ENCODE measurements at regions not wholly inside any gene's neighbourhood (a gene's known extent, or its start where the extent isn't known, plus 50 kb on each side); places are given as distances from the start of the nearest gene placed in this dataset.

DNA sequence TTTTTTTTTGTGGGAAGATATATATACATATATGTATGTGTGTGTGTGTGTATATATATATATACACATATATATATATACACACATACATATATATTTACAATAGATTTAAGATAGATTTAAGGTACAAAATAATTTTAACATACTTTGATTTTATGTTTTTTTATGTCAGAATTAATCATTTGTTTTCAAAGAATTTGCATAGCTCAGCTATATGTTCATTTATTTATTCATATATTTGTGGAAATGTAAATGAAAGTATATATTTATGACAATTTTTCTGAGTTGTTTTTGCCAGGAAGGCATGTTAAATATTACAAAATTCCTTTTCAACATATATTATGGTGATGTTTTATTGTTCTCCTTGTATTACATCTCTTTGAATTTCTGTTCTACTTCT lies 887.4 kb upstream of the NOVA1 start:
- Mint-ChIP-seq H3K27ac (no peak overlapping the region), H3K4me1 (ENCODE audit: low read depth) (no peaks in the 10 kb centered on the region), H3K9me3 (peaks cover 35% of the 10 kb centered on the region), H3K36me3 (ENCODE audit: low read depth) (no peaks in the 10 kb centered on the region), H3K27me3 (ENCODE audit: low read depth) (no peaks in the 10 kb centered on the region), H3K4me3 (ENCODE audit: low read depth) (no peak overlapping the region)
- intact Hi-C loops (cut with micrococcal nuclease) = no loop called here
- DNase-seq (ENCODE audit: low spot score) = no peak

DNA sequence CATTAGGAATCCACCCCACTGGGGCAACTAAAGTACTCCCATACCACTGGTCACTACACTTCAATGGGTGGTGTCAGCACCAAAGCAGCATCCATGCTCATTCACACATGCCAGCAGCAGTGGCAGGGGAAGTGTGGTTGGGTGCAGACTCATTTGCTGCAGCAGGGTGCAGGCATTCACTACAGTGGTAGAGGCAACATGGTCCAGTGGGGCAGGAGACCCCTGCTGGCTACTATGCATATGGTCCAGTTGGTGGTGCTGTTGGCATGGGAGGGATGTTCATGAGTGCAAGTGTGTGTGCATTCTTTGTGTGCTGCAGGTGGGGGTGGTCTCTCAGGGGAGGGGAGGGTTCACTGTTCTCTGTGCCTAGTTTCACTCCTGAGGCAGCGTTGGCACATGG lies 908.4 kb upstream of the NOVA1 start:
- Mint-ChIP-seq H3K36me3 (ENCODE audit: low read depth) (no peaks in the 10 kb centered on the region), H3K4me1 (ENCODE audit: low read depth) (no peaks in the 10 kb centered on the region), H3K4me3 (ENCODE audit: low read depth) (no peak overlapping the region), H3K9me3 (peaks cover 74% of the 10 kb centered on the region), H3K27me3 (ENCODE audit: low read depth) (no peaks in the 10 kb centered on the region), H3K27ac (no peak overlapping the region)
- intact Hi-C loops (cut with micrococcal nuclease) = no loop called here
- DNase-seq (ENCODE audit: low spot score) = no peak

DNA sequence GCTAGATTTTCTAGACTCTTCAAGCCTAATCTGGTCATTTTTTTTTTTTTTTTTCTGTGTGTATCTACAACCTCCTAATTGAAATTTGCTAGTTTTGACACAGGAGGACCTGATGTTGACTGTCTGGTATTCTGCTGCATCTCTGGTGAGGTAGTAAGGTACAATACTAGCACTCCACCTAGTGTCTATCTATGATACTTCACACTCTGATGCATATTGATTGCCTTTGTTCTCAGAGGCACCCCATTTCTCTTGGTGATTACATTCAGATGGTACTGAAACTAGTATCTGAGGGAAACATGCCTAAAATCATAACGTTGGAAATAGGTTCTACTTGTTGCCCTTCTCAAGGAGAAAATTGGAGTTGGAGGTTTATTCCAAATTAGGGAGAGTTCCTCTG lies 930.5 kb upstream of the NOVA1 start:
- Mint-ChIP-seq H3K27me3 (ENCODE audit: low read depth) (no peaks in the 10 kb centered on the region), H3K4me1 (ENCODE audit: low read depth) (no peaks in the 10 kb centered on the region), H3K27ac (no peak overlapping the region), H3K36me3 (ENCODE audit: low read depth) (no peaks in the 10 kb centered on the region), H3K9me3 (peaks cover 57% of the 10 kb centered on the region), H3K4me3 (ENCODE audit: low read depth) (no peak overlapping the region)
- intact Hi-C loops (cut with micrococcal nuclease) = no loop called here
- DNase-seq (ENCODE audit: low spot score) = no peak

DNA sequence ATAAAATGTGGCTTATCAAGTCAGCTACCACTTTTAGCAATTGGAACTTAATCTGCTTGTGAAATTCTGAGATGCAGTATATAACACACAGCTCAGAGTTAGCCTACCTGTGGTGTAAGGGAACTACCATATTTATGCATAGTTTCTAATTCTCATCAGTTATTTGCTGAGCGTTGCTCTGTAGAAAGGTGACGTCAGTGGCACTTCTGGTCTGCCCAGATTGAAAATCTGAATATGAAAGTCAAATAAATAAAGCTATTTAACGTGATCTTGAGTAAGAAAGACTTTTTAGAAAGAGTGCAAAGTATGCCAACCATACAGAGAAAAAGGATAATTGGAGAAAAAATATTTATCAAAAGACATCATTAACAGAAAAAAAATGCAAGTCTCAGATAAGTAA lies 938.9 kb upstream of the NOVA1 start:
- DNase-seq (ENCODE audit: low spot score) = no peak
- H3K27me3 Mint-ChIP-seq (ENCODE audit: low read depth) = no peaks in the 10 kb centered on the region
- no peak overlapping the region for H3K27ac Mint-ChIP-seq
- H3K9me3 Mint-ChIP-seq = peaks cover 52% of the 10 kb centered on the region
- intact Hi-C loops (cut with micrococcal nuclease) = no loop called here
- no peaks in the 10 kb centered on the region for H3K4me1 Mint-ChIP-seq (ENCODE audit: low read depth)
- no peaks in the 10 kb centered on the region for H3K36me3 Mint-ChIP-seq (ENCODE audit: low read depth)
- H3K4me3 Mint-ChIP-seq (ENCODE audit: low read depth) = no peak overlapping the region

DNA sequence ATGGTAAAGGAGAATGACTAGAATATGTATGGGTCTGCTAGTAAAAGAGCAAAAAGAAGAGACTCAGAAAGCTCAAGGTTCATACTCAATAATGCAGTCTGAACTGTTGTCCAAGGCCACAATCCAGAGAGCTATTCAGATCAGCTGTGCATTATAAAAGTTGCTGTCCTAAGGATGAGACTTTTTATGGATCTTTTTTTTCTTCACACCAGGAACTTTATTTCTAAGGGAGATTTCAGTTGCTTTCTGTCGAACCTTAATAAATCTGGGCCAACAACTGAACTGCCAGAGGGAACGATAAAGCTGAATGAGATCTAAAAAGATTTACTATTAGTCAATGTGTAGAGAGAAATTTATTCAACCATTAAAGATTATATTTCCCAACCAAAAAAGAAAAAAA lies 948.3 kb upstream of the NOVA1 start:
- H3K27me3 Mint-ChIP-seq (ENCODE audit: low read depth) = no peaks in the 10 kb centered on the region
- H3K4me3 Mint-ChIP-seq (ENCODE audit: low read depth) = no peak overlapping the region
- no peak overlapping the region for H3K27ac Mint-ChIP-seq
- peaks cover 65% of the 10 kb centered on the region for H3K9me3 Mint-ChIP-seq
- no peaks in the 10 kb centered on the region for H3K36me3 Mint-ChIP-seq (ENCODE audit: low read depth)
- intact Hi-C loops (cut with micrococcal nuclease) = no loop called here
- no peak for DNase-seq (ENCODE audit: low spot score)
- no peaks in the 10 kb centered on the region for H3K4me1 Mint-ChIP-seq (ENCODE audit: low read depth)

DNA sequence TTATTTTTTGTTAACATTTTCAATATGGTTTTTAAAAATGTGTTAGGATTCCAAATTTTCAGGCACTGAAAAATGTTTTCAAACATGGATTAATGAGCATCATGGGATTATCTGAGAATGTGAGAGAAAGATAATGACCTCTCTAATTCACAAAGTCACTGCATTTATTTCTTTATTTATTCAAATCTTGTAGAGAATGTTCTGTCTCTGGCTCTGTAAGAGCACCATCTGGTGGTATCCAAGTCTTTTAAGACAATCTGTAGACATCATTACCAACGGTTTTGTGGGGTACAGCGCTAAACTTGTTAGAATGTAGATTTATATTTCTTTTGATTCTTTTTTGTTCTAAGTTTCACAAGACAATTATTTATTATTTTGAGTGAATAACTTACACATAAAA lies 956.0 kb upstream of the NOVA1 start:
- Mint-ChIP-seq H3K9me3 (peaks cover 44% of the 10 kb centered on the region), H3K36me3 (ENCODE audit: low read depth) (no peaks in the 10 kb centered on the region), H3K4me1 (ENCODE audit: low read depth) (no peaks in the 10 kb centered on the region), H3K4me3 (ENCODE audit: low read depth) (no peak overlapping the region), H3K27ac (no peak overlapping the region), H3K27me3 (ENCODE audit: low read depth) (no peaks in the 10 kb centered on the region)
- intact Hi-C loops (cut with micrococcal nuclease) = no loop called here
- no peak for DNase-seq (ENCODE audit: low spot score)

DNA sequence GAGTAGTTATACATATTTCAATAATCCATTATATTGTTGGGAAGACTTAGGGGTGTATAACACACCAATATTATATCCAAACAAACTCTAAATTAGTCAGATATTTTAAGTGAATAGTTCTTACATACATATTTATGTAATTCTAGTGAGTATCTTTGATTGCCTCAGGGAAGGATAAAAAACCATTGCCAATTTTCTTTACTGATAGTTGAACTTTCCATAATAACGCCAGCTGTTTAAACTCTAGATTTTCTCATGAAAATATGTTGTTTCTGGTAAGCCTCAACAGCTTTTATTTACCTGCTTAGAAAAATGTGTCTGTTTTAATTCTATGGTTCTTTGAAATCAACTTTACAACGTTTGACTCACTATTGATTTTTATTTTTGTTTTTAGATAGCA lies 959.6 kb upstream of the NOVA1 start:
- Mint-ChIP-seq H3K36me3 (ENCODE audit: low read depth) (no peaks in the 10 kb centered on the region), H3K27ac (no peak overlapping the region), H3K9me3 (peaks cover 35% of the 10 kb centered on the region), H3K4me3 (ENCODE audit: low read depth) (no peak overlapping the region), H3K4me1 (ENCODE audit: low read depth) (no peaks in the 10 kb centered on the region), H3K27me3 (ENCODE audit: low read depth) (no peaks in the 10 kb centered on the region)
- DNase-seq (ENCODE audit: low spot score) = no peak
- intact Hi-C loops (cut with micrococcal nuclease) = no loop called here

DNA sequence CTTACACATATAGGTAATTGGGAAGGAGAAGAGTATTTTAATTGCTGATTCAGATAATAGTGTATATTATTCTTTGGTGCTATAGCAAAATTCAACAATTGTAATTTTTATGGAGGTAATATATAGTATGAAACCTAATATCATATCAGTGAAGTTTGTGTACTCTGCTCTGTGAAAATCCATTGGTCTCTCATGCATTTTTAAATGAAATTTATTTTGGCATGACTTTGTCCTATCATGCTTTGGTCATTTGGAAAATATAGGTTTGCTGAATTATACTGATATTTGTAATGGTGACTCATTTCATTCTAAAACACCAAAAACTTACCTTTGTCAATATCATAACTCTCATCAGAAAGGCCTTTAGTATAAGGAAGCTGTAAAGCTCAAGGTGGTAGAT lies 962.0 kb upstream of the NOVA1 start:
- H3K4me1 Mint-ChIP-seq (ENCODE audit: low read depth) = no peaks in the 10 kb centered on the region
- no peaks in the 10 kb centered on the region for H3K27me3 Mint-ChIP-seq (ENCODE audit: low read depth)
- no peak for DNase-seq (ENCODE audit: low spot score)
- H3K27ac Mint-ChIP-seq = no peak overlapping the region
- no peaks in the 10 kb centered on the region for H3K36me3 Mint-ChIP-seq (ENCODE audit: low read depth)
- intact Hi-C loops (cut with micrococcal nuclease) = no loop called here
- peaks cover 46% of the 10 kb centered on the region for H3K9me3 Mint-ChIP-seq
- H3K4me3 Mint-ChIP-seq (ENCODE audit: low read depth) = no peak overlapping the region

DNA sequence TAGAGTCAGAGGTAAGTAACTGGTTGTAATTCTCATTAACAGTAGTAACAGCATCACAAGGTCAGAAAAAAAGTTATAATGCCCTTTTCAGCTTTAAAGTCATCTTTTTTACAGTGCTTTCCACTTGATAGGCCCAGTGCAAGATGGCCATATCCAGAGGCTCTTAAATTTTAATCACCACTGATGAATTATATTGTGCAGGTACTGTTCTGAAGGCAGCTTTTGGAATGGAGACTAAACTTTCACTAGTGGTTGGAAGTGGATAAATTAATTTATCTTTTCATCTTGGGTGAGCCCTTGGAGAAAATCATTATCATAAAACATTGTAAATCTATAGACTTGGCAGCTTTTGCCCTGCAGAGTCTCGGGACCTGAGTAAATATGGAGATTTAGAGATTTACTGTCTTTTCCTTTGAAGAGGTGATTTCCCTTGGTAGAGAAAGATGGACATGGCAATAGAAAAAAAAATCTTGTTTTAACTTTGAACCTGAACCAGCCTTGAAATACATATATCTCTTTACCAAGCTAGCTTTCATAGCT lies 969.1 kb upstream of the NOVA1 start:
- Mint-ChIP-seq H3K27ac (no peak overlapping the region), H3K36me3 (ENCODE audit: low read depth) (no peaks in the 10 kb centered on the region), H3K27me3 (ENCODE audit: low read depth) (no peaks in the 10 kb centered on the region), H3K4me3 (ENCODE audit: low read depth) (no peak overlapping the region), H3K4me1 (ENCODE audit: low read depth) (no peaks in the 10 kb centered on the region), H3K9me3 (peaks cover 56% of the 10 kb centered on the region)
- no peak for DNase-seq (ENCODE audit: low spot score)
- intact Hi-C loops (cut with micrococcal nuclease) = no loop called here

DNA sequence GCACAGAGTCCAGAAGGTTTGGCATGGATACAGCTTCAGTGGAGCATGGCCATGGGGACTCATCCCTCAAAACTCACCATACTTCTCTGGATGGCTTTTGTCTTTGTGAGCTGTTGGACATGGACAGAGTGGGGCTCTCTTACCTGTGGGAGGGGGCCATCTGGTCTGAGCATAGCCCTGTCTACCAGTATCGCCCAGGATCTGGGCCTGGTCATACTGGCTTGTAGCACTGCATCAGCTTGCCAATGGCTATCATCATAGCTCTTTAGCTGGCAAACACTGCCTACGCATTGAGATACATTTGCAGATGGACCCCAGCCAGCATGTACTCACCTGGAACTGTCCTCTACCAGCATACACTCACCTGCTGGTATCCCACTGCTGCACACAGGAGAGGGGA lies 975.2 kb upstream of the NOVA1 start:
- H3K4me1 Mint-ChIP-seq (ENCODE audit: low read depth) = no peaks in the 10 kb centered on the region
- H3K36me3 Mint-ChIP-seq (ENCODE audit: low read depth) = no peaks in the 10 kb centered on the region
- H3K27me3 Mint-ChIP-seq (ENCODE audit: low read depth) = no peaks in the 10 kb centered on the region
- H3K4me3 Mint-ChIP-seq (ENCODE audit: low read depth) = no peak overlapping the region
- DNase-seq (ENCODE audit: low spot score) = no peak
- H3K27ac Mint-ChIP-seq = no peak overlapping the region
- intact Hi-C loops (cut with micrococcal nuclease) = no loop called here
- peaks cover 74% of the 10 kb centered on the region for H3K9me3 Mint-ChIP-seq

DNA sequence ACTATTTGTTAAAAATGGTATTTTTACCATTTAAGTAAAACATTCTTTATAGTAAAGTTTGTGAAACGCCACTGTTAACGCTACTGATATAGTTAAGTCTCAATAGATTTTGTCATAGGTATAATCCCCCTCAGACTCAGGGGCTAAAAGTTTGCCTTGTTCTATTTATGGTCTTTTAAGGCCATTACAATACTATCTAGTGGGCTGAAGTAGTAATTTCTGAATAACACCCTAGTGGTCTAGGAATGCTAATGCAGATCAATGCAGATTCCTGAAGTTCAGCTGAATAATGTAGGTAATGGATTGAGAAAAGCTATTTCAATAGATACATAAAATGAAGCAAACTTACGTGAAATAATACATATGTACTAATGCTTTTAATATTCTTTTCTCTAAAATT lies 989.3 kb upstream of the NOVA1 start:
- DNase-seq (ENCODE audit: low spot score) = no peak
- no peaks in the 10 kb centered on the region for H3K27me3 Mint-ChIP-seq (ENCODE audit: low read depth)
- H3K27ac Mint-ChIP-seq = no peak overlapping the region
- peaks cover 49% of the 10 kb centered on the region for H3K9me3 Mint-ChIP-seq
- H3K36me3 Mint-ChIP-seq (ENCODE audit: low read depth) = no peaks in the 10 kb centered on the region
- no peak overlapping the region for H3K4me3 Mint-ChIP-seq (ENCODE audit: low read depth)
- intact Hi-C loops (cut with micrococcal nuclease) = no loop called here
- H3K4me1 Mint-ChIP-seq (ENCODE audit: low read depth) = no peaks in the 10 kb centered on the region

DNA sequence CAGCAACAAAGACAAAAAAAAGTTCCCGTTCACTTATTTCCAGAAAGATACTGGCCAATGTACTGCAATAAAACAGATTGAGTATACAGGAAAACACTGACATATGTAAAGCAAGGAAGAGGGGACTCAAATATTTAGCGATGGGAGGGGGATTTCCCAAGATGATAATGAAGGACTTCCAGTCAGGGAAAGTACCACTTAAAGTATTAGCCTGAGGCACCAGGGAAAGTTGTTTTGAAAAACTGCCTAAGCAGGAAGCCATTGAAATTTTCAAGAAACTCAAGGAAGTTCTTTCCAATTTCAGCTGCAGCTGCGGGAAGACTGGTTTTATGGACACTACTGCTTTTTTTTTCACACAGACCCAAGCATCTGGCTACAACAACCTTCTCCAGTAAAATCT lies 1007.4 kb upstream of the NOVA1 start:
- intact Hi-C loops (cut with micrococcal nuclease) = no loop called here
- Mint-ChIP-seq H3K27me3 (ENCODE audit: low read depth) (no peaks in the 10 kb centered on the region), H3K36me3 (ENCODE audit: low read depth) (no peaks in the 10 kb centered on the region), H3K4me1 (ENCODE audit: low read depth) (no peaks in the 10 kb centered on the region), H3K27ac (no peak overlapping the region), H3K9me3 (peaks cover 42% of the 10 kb centered on the region), H3K4me3 (ENCODE audit: low read depth) (no peak overlapping the region)
- DNase-seq (ENCODE audit: low spot score) = no peak

DNA sequence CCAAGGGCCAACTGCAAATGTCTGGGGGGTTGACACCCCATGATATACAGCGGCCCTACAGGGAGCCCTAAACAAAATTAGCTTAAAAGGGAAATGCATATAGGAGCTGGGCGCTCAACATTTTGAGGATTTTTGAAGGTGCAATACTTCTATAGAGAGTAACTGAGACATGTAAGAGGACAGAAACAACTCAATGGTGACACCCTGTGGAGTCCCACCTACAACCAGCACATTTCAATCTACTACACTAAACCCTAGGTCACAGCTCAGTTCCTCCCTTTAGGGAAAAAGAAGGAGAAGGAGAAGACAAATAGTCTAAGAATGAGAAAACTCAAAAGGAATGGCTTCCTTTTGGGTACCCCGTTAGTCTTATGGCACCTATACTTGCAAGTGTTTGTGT lies 1010.5 kb upstream of the NOVA1 start:
- no peak overlapping the region for H3K27ac Mint-ChIP-seq
- no peak overlapping the region for H3K4me3 Mint-ChIP-seq (ENCODE audit: low read depth)
- DNase-seq (ENCODE audit: low spot score) = no peak
- H3K9me3 Mint-ChIP-seq = peaks cover 51% of the 10 kb centered on the region
- H3K27me3 Mint-ChIP-seq (ENCODE audit: low read depth) = no peaks in the 10 kb centered on the region
- intact Hi-C loops (cut with micrococcal nuclease) = no loop called here
- no peaks in the 10 kb centered on the region for H3K36me3 Mint-ChIP-seq (ENCODE audit: low read depth)
- no peaks in the 10 kb centered on the region for H3K4me1 Mint-ChIP-seq (ENCODE audit: low read depth)

DNA sequence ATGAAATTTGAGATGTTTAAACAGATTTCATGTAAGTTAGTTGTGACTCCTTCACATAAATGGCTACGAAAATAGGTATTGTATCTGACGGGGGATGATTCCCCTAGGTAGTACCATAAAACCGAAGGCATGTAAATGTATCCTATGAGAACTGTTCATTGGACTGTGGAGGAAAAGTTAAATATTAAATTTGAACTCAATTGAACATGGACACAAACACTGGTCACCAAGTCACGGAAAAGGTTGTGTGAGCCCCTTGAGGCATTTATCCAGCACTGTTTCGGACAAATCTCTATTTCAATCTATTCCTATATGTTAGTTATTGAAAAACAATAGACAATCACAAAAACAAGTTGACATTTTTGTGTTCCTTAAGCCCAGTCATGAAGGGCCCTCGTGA lies 1014.3 kb upstream of the NOVA1 start:
- intact Hi-C loops (cut with micrococcal nuclease) = no loop called here
- no peak overlapping the region for H3K4me3 Mint-ChIP-seq (ENCODE audit: low read depth)
- DNase-seq (ENCODE audit: low spot score) = no peak
- H3K27ac Mint-ChIP-seq = no peak overlapping the region
- peaks cover 42% of the 10 kb centered on the region for H3K9me3 Mint-ChIP-seq
- H3K4me1 Mint-ChIP-seq (ENCODE audit: low read depth) = no peaks in the 10 kb centered on the region
- no peaks in the 10 kb centered on the region for H3K36me3 Mint-ChIP-seq (ENCODE audit: low read depth)
- H3K27me3 Mint-ChIP-seq (ENCODE audit: low read depth) = no peaks in the 10 kb centered on the region
